ENCODE measurements at regions not wholly inside any gene's neighbourhood (a gene's known extent, or its start where the extent isn't known, plus 50 kb on each side); places are given as distances from the start of the nearest gene placed in this dataset.
"Not testable (repeated sequence)": the region's sequence is repeated elsewhere in the genome, so short reads cannot be mapped to it uniquely, and the experiment has no call there.

DNA sequence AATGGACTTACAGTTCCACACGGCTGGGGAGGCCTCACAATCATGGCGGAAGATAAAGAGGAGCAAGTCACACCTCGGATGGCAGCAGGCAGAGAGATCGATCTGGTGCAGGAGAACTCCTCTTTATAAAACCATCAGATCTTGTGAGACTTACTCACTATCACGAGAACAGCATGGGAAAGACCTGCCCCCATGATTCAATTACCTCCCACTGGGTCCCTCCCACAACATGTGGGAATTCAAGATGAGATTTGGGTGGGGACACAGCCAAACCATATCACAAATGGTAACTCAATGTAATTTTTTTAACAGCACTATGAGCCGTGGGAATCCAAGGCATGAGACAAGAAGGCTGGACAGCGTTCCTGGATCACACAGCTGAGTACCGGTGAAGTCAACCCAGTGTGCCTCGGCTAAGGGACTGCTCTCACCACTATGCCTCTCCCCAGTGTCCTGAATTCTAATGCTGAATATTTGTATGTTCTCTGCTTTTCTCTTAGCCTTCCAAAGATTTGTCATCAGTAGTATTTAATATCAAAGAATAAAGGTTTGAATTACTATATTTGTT, 84.3 kb downstream of the IRS2 start:
- not testable (repeated sequence) for DNase-seq (ENCODE audit: low spot score)

DNA sequence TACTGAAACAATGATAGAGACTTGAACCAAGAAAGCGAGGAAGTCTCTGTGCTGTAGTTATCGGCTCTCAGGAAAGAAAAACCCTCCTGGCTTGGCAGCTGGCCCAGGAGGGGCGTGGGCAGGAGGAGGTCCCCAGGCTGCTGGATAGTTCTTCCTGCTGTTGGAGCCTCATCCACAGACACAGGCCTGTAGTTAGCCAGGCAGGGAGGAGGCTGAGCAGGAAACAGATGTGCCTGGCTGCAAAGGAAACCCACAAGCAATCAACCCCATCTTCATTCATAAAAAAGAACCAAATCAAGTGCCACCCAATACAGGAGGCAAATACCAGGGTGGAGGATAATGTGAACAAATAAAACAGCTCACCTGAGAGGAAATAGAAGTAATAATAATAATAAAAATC, 86.2 kb downstream of the IRS2 start:
- peak; percentile 57 for DNase-seq (ENCODE audit: low spot score)

DNA sequence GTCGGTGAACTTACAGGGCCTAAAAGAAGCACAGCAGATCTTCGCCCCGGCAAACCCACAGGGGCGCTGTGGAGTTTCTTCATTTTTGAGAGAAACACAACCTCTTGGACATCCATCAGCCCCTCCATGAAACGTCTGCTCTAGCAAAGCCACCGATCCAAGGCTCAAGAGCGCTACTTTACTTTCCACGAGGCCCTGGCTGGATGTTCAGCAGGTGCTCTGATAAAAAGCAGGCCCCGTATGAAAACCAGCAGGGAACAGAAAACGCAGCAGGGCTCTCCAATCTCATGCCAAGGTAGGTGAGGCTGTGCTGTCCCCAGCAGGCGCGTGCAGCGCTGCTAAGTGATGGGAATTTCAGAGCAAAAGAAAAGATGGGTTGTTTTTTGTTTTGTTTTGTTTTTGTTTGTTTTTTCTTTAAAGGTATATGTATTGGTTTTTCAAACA, 86.7 kb downstream of the IRS2 start:
- no peak for DNase-seq (ENCODE audit: low spot score)

DNA sequence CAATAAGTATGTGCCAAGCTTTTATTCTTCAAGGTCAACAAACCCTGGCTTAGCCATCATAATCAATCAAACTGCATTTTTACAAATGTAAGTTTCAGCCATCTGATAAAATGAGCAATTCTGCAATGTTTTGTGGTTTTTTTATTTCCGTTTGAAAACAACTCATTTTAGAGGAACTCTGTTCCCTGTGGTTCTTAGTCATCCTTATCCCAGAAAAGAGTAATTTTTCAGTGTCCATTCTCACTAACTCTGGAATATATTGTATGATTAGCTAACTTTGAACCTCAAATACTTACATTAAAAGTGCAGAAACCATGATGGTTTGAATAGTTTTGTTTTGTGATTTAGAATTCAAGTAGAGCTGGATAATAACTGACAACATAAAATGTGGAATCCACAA, 87.6 kb downstream of the IRS2 start:
- DNase-seq (ENCODE audit: low spot score) = peak; percentile 67

DNA sequence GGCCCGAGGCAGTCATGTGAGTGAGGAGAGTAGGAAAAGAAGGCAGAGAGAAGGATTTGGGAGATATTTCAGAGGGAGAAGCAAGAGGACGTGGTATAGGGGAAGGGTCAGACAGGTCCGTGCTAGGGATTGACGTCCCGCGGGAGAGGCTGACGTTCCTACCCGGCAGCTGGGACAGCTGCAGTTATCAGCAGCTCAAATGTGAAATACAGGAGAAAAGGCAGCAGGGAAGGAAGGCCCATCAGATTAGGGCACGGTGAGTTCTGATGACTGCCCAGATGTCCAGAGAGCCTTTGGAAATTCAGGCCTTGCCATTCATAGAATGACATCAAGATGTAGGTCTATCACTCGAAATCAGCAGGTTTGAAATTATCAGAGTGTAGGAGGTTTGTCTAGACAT, 88.4 kb downstream of the IRS2 start:
- no peak for DNase-seq (ENCODE audit: low spot score)

DNA sequence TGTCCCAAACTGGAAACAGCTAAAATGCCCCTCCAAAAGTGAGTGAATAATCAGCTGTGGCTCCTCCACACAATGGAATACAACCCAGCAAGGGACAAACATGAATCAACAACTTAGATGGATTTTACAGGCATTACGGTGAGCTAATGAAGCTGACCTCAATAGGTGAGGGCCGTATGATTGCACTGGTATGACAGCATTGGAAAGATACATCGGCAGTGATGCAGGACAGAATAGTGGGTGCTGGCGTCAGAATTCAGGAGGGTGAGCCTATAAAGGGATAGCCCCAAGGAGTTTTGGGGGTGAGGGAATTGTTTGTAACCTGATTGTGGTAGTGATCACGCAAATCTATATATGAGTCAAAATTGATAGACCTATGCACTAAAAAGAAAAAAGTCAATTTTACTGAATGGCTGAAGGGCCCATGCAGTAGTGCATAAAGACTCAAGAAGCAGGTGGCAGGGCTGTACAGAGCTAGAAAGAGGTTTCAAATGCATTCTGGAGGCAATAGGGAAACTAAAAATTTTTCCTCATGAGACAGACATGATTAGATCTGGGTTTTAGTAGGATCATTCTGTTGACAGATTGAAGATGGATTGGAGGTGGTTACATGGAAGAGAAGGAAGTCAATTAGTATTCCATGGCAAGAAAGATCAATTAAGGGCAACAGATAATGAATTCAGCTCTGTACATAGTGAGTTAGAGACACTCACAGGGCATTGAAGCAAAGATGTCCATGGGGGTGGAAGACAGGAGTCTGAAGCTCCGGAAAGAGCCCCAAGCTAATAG, 90.8 kb downstream of the IRS2 start:
- no peak for DNase-seq (ENCODE audit: low spot score)

DNA sequence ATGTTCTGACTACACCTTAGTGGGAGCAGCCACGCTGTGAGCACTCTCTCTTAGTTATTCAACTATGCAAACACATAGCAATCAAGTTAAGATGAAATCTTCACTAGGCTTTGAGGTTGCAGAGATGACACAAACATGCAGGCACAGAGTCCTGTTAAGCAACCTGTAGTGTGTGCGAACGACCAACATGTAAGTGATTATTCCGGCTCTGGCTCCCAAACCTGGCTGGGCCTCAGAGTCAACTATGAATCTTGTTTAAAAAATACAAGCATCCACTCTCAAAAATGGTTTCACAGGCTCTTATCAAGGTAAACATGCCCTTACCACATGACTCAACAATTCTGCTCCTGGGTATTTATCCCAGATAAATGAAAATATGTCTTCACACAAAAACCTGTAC, 91.4 kb downstream of the IRS2 start:
- no peak for DNase-seq (ENCODE audit: low spot score)

DNA sequence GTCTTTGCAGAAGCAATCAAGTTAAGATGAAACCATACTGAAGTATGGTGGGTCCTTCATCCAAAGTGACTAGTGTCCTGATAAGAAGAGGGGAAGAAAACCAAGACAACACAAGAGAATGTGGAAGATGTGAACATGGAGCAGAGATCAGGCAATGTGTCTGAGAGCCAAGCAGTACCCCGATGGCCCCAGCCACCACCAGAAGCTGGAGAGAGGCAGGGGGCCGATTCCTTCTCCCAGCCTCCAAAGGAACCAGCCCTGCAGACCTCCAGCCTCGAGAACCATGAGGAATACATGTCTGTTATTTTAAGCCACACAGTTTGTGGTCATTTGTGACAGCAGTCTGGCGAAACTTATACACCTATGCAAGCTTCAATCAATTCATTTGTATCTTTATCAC, 93.2 kb downstream of the IRS2 start:
- DNase-seq (ENCODE audit: low spot score) = no peak

DNA sequence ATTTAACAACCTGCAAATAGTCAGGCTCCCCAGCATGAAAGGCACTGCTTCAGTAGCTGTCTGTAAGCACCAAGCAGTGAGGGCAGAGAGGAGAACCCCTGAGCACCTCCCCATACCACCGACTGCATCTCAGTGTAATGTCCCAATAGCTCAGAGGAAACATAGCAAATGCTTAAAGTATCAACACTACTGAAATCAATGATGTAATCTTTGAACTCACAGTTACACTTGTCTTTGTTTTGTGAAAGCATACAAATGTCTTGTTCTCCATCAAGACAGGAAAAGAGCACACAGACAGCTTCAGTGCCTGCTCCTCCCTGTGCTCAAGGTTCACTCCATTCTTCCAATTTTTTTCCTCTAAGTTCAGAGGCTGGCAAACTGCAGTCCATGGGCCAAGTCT, 94.7 kb downstream of the IRS2 start:
- no peak for DNase-seq (ENCODE audit: low spot score)

DNA sequence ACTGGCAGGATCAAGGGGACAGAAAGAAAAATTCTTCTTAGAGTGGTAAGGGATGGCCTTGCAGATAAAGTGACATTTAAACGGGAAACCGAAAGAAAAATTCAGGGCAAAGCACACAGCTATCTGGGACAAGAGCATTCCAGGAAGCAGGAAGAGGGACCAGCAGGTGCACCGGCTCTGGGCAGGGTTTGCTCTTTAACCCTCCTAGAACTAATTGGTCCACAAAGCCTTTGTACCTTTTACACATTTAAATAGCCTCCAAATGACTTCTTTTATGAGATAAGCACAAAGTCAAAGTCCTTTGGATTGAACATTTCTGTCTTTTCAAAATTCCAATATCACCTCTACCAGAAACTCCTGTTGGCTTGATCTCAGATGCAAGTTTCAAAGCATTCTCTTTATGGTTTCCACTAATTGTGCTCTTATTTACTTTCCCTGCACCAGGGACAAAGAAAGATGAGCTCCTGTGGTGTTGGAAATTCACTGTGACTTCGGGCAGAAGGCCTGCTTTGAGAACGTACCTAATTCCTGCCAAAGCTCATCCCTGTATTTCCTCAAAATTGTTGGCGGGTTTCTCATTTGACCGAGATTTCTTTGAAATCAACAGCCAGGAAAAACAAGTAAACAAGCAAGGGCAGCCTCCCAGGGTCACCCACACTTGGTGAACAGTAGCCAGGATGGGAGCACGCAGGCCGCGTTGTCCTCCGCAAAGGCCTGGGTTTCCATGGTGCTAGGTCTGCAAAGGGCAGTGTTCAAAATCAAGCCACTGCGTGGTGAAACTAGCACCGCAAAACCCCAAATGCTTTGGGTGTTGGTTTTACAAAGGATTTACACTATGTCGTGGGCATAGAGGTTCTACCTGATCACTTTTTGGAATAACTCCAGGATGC, 98.6 kb downstream of the IRS2 start:
- DNase-seq (ENCODE audit: low spot score) = no peak

DNA sequence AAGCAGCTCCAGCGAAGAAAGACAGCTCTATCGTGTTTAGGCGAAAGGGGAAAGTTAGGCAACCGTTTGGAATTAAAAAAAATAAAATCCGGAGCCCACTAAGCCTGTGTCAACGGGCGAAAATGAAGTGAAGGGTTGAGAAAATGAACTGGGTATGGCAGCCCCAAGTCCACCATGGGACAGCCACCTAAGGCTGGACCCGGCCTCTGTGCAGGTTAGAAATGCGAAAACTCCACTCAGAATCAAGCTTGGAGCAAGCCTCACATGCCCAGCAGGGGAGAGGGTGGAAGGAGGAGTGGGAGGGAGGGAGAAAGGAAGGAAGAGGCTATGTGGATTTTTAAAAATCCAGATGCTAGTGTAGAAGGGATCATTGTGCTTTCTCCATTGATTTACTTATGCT, 101.2 kb downstream of the IRS2 start:
- no peak for DNase-seq (ENCODE audit: low spot score)

DNA sequence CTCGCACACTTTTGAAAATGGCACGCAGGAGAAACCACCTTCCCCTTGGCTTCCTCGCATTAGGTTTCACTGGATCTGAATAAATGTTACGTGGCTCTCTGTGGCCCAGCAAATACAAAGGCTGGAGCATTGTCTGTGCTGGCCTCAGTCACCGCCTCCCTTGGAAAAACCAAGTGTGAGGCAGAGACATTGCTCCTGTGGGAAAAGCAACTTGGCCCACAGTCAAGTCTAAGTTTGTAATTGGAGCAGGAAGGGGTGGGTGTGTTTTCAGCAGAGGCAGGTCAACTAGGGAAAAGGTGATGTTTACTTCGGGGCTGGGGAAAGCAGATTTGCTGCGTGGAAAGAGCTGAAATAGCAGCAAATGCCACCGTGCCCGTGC, 101.6 kb downstream of the IRS2 start:
- DNase-seq (ENCODE audit: low spot score) = no peak

DNA sequence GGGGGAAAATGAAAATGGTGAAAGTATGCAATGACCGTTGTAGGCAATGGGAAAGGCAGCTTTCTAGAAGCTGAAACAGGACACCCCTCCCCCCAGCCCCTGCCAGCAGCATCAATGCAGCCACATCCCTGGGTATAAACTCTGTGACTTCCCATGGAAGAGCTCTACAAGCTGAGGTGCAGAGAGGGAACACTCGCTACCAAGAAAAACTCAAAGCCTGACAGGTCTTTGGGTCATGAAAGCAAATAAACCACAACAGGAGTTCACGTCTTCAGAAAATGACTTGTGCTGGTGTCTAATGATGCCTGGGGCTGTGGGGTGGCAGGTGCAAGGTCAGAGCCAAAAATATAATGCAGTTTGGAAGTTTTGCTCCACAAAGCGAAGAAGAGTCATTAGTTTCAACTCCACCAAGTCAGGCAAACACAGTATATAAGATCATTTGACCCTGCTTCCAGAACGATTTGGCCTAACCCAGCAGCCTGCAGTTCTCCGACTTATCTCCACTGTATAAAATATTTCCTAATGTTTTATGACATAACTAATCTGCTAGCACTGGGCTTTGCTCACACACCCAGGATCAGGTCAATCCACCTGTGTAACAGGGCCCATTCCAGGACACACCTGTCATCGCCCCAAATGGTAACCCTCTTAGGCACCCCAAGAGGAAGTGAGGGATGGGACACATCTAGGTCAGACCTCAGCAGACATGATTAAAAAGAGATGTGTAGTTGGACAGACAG, 102.1 kb downstream of the IRS2 start:
- no peak for DNase-seq (ENCODE audit: low spot score)

DNA sequence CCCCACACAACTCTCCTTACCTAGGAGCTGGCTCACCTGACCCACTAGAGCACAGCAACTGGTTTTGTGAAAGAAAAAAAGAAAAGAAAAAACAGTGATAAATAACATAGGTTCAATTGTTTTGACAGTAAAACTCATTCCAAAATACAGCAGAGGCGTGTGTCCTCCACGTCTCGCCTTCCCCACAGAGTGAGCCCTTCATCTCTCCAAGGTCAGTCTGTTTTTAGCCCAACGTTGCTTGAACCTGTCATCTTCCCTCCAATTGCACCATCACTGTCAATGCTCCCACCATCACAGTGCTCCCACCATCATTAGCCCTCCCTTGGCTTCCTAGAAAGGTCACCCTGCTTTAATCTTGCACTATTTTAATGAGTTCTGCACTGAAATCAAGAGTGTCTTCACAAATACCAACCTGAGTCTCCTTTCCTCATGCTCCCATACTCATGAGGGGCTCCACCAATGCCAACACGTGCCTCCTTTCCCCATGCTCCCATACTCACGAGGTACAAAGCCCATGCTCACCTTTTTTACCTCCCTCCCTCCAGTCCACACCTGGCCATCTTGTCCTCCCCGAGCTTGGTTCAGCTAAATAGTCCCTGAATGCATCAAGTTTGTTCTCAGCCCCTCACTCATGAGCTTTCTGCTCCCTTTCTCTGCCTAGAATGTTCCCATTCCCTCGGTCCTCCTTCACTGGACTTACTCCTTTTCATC, 103.7 kb downstream of the IRS2 start:
- DNase-seq (ENCODE audit: low spot score) = no peak

DNA sequence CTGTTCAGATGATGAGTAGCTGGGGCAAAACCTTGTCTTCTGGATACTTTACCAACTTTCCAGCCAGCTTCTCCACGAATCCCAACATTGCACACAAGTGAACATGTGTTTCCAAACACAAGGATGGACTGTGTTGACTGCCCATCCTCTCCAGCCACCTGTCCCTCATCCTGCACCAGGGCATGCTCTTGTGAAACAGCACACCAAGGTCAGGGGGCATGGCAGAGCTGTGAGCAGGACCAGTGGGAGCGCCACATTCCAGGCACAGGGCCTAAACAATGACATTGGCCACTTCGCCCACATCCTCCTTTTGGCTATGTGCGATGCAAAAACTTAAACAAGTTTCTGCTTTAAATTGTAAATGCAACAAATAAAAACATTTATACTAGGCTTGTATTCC, 105.5 kb downstream of the IRS2 start:
- no peak for DNase-seq (ENCODE audit: low spot score)

DNA sequence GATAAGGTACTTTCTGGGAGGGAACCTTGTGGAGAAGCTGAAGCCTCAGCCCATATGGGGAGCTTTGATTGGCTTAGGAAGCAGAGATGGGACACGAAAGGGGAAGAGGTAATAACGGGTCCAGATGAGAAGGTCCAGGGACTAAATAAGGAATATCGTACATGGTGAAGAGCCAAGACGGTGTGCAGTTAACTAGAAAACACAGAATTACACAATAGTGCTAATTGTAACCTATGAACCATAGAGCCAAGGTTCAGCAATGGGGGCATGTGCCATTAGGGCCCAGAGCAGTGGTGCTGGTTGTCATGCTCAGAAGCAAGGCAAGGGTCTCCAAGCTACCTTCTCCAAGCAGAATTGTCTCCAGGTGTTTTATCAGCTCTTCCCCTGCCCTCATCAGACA, 106.1 kb downstream of the IRS2 start:
- no peak for DNase-seq (ENCODE audit: low spot score)

DNA sequence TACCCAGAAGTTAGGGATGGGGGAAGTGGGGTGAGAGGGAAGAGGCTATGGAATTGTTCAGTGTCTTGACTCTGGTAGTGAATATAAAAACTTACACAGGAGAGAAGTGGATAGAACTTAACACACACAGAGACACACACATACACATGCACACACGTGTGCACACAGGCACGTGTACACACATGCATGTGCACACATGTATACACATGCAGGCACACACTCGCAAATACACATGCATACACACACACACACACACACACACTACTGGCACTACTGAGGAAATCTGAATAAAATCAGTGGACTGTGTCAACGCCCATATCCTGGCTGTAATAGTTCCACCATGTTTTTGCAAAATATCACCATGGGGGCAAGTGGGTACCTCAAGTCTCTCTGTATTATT, 107.9 kb downstream of the IRS2 start:
- no peak for DNase-seq (ENCODE audit: low spot score)

DNA sequence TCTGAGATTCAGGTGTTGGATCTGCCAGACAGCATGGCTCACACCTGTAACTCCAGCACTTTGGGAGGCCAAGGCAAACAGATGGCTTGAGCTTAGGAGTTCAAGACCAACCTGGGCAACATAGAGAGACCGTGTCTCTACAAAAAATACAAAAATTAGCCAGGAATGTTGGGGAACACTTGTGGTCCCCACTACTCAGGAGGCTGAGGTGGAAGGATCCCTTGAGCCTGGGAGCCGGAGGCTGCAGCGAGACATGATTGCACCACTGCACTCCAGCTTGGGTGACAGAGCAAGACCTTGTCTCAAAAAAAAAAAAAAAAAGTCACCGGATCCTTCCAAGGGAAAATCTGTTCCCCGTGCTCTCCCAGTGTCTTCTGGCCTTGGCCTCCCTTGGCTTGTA, 109.2 kb downstream of the IRS2 start:
- DNase-seq (ENCODE audit: low spot score) = no peak

DNA sequence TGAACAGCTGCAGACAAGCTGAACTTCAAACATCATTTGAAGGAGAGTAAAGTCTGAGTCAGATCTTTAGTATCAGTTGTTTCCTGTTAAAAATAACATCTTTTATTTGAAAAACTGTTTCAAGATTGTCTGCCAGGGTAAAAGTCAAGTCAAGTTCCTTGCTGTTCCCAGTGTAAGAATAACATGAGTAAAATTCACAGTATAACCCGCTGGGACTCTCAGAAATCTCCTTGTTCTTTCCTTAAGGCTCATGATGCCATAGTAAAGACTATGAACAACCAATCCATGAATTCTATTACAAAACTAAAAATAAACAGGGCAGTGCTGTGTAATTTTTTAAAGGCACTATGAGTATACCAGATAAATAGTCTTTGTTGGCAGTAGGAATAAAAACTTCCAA, 112.9 kb downstream of the IRS2 start:
- no peak for DNase-seq (ENCODE audit: low spot score)

DNA sequence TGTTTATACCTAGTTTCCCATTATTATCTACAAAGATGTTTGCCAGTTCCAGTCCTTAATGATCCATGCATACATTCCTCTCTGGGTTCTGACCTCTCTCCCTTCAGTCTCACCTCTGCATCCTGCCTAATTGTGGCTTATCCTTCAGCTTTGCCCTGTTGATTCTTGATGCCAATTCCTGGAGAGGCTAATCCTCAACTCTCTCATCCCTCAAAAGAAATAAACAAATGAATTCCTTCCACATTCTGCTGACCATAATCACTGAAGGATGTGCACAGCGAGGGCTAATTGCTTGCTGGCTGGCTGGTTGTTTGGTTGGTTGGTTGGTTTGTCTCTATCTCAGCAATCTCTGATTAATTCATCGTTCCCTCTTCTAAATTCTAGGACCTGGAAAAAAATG, 113.8 kb downstream of the IRS2 start:
- peak; percentile 32 for DNase-seq (ENCODE audit: low spot score)

DNA sequence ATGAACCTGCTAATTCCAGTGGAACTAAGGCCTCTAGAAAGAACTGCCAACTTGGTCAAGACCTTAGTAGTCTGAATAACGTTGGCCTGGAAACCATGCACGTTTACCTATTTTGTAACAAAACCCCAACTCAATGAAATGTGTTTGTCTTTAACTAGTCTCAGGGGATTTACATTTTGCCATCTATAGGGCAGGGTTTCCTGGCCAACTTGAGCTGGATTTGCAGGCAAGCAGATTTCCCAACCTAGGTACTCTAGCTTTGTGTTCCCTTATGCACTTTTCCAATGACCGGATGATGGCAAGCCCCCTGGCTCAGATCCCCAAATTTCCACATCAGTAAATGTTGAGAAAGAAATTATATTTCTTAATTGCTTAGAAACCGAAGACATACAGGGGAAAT, 114.5 kb downstream of the IRS2 start:
- no peak for DNase-seq (ENCODE audit: low spot score)

DNA sequence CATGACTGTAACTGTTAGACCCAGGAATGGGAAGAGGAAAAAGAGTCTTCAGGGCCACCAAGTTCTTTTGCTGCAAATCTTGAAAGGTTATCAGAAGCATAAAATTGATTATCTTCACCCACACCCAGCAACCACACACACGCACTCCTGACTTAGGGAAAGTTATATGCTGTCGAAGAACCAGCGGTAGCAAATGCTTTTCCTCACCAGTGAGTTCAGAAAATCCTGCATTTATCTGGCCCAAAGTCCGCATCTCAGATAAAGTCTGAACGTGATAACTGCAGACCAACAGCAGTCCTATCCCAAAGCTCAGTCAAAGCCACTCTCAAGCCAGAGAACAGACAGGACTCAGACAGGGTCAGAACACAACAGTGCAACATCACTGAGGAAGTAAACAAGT, 115.6 kb downstream of the IRS2 start:
- no peak for DNase-seq (ENCODE audit: low spot score)
